ENCODE measurements at regions not wholly inside any gene's neighbourhood (a gene's known extent, or its start where the extent isn't known, plus 50 kb on each side); places are given as distances from the start of the nearest gene placed in this dataset.

- Mint-ChIP-seq H3K9me3 (ENCODE audit: low read depth) (no peaks in the 10 kb centered on the region), H3K36me3 (ENCODE audit: insufficient read depth) (no peaks in the 10 kb centered on the region), H3K4me3 (ENCODE audit: low read depth) (no peak overlapping the region), H3K27ac (no peak overlapping the region), H3K4me1 (ENCODE audit: low read depth) (no peaks in the 10 kb centered on the region), H3K27me3 (peaks cover 2% of the 10 kb centered on the region)
- no peak for TF ChIP-seq CTCF (IDR thresholded peaks at IDR 0.05; ENCODE audit: unreplicated experiment)
- no peak for DNase-seq (ENCODE audit: low spot score, unreplicated experiment)
Observed at GRCh38 chr2:122167515-122167914, 412.1 kb downstream of the TSN start.

GRCh38 chr2:122168799-122169198 lies 413.3 kb downstream of the TSN start:
- H3K27ac Mint-ChIP-seq: no peak overlapping the region
- no peaks in the 10 kb centered on the region for H3K4me1 Mint-ChIP-seq (ENCODE audit: low read depth)
- no peak overlapping the region for H3K4me3 Mint-ChIP-seq (ENCODE audit: low read depth)
- peaks cover 6% of the 10 kb centered on the region for H3K27me3 Mint-ChIP-seq
- no peak for DNase-seq (ENCODE audit: low spot score, unreplicated experiment)
- TF ChIP-seq CTCF (IDR thresholded peaks at IDR 0.05; ENCODE audit: unreplicated experiment): peak; percentile 17
- no peaks in the 10 kb centered on the region for H3K36me3 Mint-ChIP-seq (ENCODE audit: insufficient read depth)
- no peaks in the 10 kb centered on the region for H3K9me3 Mint-ChIP-seq (ENCODE audit: low read depth)

- Mint-ChIP-seq H3K36me3 (ENCODE audit: insufficient read depth) (no peaks in the 10 kb centered on the region), H3K27me3 (peaks cover 10% of the 10 kb centered on the region)
- TF ChIP-seq CTCF (IDR thresholded peaks at IDR 0.05; ENCODE audit: unreplicated experiment): no peak
Observed at GRCh38 chr2:122172812-122173211, 417.4 kb downstream of the TSN start.

GRCh38 chr2:122174061-122174460 lies 418.6 kb downstream of the TSN start:
- Mint-ChIP-seq H3K27ac (no peak overlapping the region), H3K9me3 (ENCODE audit: low read depth) (peaks cover 5% of the 10 kb centered on the region), H3K4me1 (ENCODE audit: low read depth) (no peaks in the 10 kb centered on the region), H3K36me3 (ENCODE audit: insufficient read depth) (no peaks in the 10 kb centered on the region), H3K27me3 (peaks cover 10% of the 10 kb centered on the region), H3K4me3 (ENCODE audit: low read depth) (no peak overlapping the region)
- DNase-seq (ENCODE audit: low spot score, unreplicated experiment): no peak
- no peak for TF ChIP-seq CTCF (IDR thresholded peaks at IDR 0.05; ENCODE audit: unreplicated experiment)

More at GRCh38 chr2:122172812-122173211, 417.4 kb downstream of the TSN start:
- Mint-ChIP-seq H3K4me3 (ENCODE audit: low read depth) (no peak overlapping the region), H3K4me1 (ENCODE audit: low read depth) (no peaks in the 10 kb centered on the region), H3K27ac (no peak overlapping the region), H3K9me3 (ENCODE audit: low read depth) (no peaks in the 10 kb centered on the region)
- no peak for DNase-seq (ENCODE audit: low spot score, unreplicated experiment)

GRCh38 chr2:122179492-122180165 lies 424.2 kb downstream of the TSN start:
- no peak for TF ChIP-seq CTCF (IDR thresholded peaks at IDR 0.05; ENCODE audit: unreplicated experiment)
- Mint-ChIP-seq H3K36me3 (ENCODE audit: insufficient read depth) (no peaks in the 10 kb centered on the region), H3K9me3 (ENCODE audit: low read depth) (peaks cover 5% of the 10 kb centered on the region), H3K27ac (no peak overlapping the region), H3K27me3 (peaks cover 3% of the 10 kb centered on the region), H3K4me3 (ENCODE audit: low read depth) (no peak overlapping the region), H3K4me1 (ENCODE audit: low read depth) (no peaks in the 10 kb centered on the region)
- no peak for DNase-seq (ENCODE audit: low spot score, unreplicated experiment)
